ENCODE measurements at regions not wholly inside any gene's neighbourhood (a gene's known extent, or its start where the extent isn't known, plus 50 kb on each side); places are given as distances from the start of the nearest gene placed in this dataset.

DNA sequence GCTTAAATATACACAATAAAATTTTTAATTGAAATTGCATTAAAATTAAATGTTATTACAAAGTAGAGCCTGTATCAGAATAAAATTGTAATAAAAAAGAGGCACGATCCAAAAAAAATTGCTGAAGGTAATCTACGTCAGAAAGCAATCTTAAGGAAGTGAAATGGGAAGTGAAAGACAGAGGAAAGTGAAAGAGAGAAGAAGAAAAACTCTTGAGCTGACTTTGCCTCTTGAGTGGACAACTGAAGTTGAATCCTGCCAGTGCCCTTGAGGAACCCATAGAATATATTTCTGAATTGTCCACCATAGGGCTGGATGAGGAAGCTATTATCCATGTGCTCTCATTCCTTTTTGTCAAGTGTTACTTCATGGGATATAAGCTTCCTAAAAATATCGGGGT, 285.1 kb upstream of the STAC start:
- H3K36me3 Mint-ChIP-seq (ENCODE audit: unreplicated experiment) = no peaks in the 10 kb centered on the region
- H3K9me3 Mint-ChIP-seq (ENCODE audit: unreplicated experiment) = no peaks in the 10 kb centered on the region
- no peaks in the 10 kb centered on the region for H3K27me3 Mint-ChIP-seq (ENCODE audit: unreplicated experiment)
- H3K27ac Mint-ChIP-seq (ENCODE audit: unreplicated experiment) = no peak overlapping the region
- TF ChIP-seq, protein P1, sequence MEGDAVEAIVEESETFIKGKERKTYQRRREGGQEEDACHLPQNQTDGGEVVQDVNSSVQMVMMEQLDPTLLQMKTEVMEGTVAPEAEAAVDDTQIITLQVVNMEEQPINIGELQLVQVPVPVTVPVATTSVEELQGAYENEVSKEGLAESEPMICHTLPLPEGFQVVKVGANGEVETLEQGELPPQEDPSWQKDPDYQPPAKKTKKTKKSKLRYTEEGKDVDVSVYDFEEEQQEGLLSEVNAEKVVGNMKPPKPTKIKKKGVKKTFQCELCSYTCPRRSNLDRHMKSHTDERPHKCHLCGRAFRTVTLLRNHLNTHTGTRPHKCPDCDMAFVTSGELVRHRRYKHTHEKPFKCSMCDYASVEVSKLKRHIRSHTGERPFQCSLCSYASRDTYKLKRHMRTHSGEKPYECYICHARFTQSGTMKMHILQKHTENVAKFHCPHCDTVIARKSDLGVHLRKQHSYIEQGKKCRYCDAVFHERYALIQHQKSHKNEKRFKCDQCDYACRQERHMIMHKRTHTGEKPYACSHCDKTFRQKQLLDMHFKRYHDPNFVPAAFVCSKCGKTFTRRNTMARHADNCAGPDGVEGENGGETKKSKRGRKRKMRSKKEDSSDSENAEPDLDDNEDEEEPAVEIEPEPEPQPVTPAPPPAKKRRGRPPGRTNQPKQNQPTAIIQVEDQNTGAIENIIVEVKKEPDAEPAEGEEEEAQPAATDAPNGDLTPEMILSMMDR (IDR thresholded peaks at IDR 0.05) = no peak
- DNase-seq (ENCODE audit: extremely low spot score, unreplicated experiment) = no peak
- H3K4me1 Mint-ChIP-seq (ENCODE audit: unreplicated experiment) = no peaks in the 10 kb centered on the region
- no peak overlapping the region for H3K4me3 Mint-ChIP-seq (ENCODE audit: unreplicated experiment)

DNA sequence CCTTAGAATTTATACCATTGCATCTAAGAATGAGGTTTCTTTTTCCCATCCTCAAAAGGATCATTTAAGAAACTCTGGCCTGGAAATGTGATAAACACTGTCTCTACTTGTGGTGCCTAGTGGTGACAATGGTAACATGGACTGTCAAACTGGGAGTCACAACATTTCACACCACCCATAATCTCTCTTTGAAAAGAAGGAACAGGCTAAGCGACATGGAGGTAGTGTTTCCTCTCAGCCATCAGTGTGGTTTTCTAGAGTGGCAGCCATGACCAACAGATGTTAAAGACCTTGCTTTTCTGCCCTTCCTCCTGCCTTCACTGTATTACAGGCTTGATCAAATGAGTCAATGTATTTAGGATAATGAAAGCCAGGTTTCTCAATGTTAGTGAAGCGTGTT, 283.1 kb upstream of the STAC start:
- Mint-ChIP-seq H3K4me3 (ENCODE audit: unreplicated experiment) (no peak overlapping the region), H3K9me3 (ENCODE audit: unreplicated experiment) (no peaks in the 10 kb centered on the region), H3K4me1 (ENCODE audit: unreplicated experiment) (no peaks in the 10 kb centered on the region), H3K27me3 (ENCODE audit: unreplicated experiment) (no peaks in the 10 kb centered on the region), H3K36me3 (ENCODE audit: unreplicated experiment) (no peaks in the 10 kb centered on the region), H3K27ac (ENCODE audit: unreplicated experiment) (no peak overlapping the region)
- TF ChIP-seq, protein P1 (IDR thresholded peaks at IDR 0.05) = no peak
- no peak for DNase-seq (ENCODE audit: extremely low spot score, unreplicated experiment)

DNA sequence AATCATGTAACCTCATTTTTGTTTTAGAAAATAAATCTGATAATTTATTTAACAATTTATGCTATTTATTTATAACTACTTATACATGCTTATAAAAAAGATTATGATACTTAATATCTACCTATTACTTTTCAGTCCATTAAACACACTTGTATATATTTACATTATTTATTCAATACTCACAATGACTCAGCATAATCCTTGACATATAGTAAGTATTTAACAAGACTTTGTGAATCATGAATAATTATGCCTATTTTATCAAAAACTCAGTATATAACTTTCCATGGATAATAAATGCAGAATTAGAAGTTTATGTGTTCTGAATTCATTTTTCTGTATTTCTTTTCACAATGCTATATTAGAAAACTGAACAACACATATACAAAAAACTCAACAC, 266.0 kb upstream of the STAC start:
- Mint-ChIP-seq H3K4me1 (ENCODE audit: unreplicated experiment) (no peaks in the 10 kb centered on the region), H3K9me3 (ENCODE audit: unreplicated experiment) (no peaks in the 10 kb centered on the region), H3K27me3 (ENCODE audit: unreplicated experiment) (no peaks in the 10 kb centered on the region), H3K27ac (ENCODE audit: unreplicated experiment) (no peak overlapping the region), H3K4me3 (ENCODE audit: unreplicated experiment) (no peak overlapping the region), H3K36me3 (ENCODE audit: unreplicated experiment) (no peaks in the 10 kb centered on the region)
- TF ChIP-seq, protein P1 (IDR thresholded peaks at IDR 0.05) = no peak
- DNase-seq (ENCODE audit: extremely low spot score, unreplicated experiment) = no peak

- TF ChIP-seq, protein P1 (IDR thresholded peaks at IDR 0.05) = peak; percentile 21
- Mint-ChIP-seq H3K4me1 (ENCODE audit: unreplicated experiment) (no peaks in the 10 kb centered on the region), H3K27ac (ENCODE audit: unreplicated experiment) (no peak overlapping the region), H3K9me3 (ENCODE audit: unreplicated experiment) (no peaks in the 10 kb centered on the region), H3K36me3 (ENCODE audit: unreplicated experiment) (no peaks in the 10 kb centered on the region), H3K27me3 (ENCODE audit: unreplicated experiment) (peaks cover 6% of the 10 kb centered on the region), H3K4me3 (ENCODE audit: unreplicated experiment) (no peak overlapping the region)
- DNase-seq (ENCODE audit: extremely low spot score, unreplicated experiment) = no peak
Observed at GRCh38 chr3:36124118-36124796, 256.0 kb upstream of the STAC start.

DNA sequence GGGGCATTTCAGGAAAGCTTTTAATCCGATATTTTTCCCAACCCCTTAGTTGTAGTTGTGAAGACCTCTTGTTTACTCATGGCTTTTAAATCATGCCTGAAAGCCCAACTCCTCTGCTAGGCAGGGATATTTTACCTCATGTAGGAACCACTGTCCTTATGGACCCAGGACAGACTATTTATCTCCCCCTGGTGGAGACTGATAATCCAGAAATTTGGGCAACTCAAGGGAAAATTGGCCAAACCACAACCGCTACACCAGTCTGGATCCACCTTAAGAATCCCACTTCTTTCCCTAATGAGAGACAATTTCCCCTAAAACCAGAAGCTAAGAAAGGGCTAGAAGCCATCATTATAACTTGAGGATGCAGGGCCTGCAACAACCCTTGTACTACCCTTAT, 248.1 kb upstream of the STAC start:
- H3K9me3 Mint-ChIP-seq (ENCODE audit: unreplicated experiment) = no peaks in the 10 kb centered on the region
- no peak overlapping the region for H3K27ac Mint-ChIP-seq (ENCODE audit: unreplicated experiment)
- H3K4me3 Mint-ChIP-seq (ENCODE audit: unreplicated experiment) = no peak overlapping the region
- no peaks in the 10 kb centered on the region for H3K27me3 Mint-ChIP-seq (ENCODE audit: unreplicated experiment)
- TF ChIP-seq, protein P1 (IDR thresholded peaks at IDR 0.05) = peak; percentile 13
- no peaks in the 10 kb centered on the region for H3K36me3 Mint-ChIP-seq (ENCODE audit: unreplicated experiment)
- no peak for DNase-seq (ENCODE audit: extremely low spot score, unreplicated experiment)
- H3K4me1 Mint-ChIP-seq (ENCODE audit: unreplicated experiment) = no peaks in the 10 kb centered on the region
